ENCODE measurements at regions not wholly inside any gene's neighbourhood (a gene's known extent, or its start where the extent isn't known, plus 50 kb on each side); places are given as distances from the start of the nearest gene placed in this dataset.

DNA sequence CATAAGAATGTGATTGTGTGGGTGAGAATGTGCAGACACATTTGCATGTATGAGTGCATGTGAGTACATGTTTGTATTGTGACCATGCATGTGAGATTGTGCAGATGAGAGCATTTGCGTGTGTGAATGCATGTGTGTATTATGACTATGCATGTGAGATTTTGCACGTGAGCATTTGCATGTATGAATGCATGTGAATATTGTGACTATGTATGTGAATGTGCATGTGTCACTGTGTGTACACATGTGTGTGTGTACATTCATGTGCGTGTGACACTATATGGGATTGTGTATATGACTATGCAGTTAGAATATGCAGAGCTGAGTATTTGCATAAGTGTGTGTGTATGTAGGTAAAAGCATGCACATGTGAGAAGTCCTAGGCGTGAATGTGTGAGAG is 381.3 kb upstream of the MAF start:
- CTCF ChIA-PET: no interaction called here
- intact Hi-C loops (cut with micrococcal nuclease): no loop called here
- Mint-ChIP-seq H3K27ac (no peak overlapping the region), H3K4me1 (no peaks in the 10 kb centered on the region), H3K27me3 (peaks cover 0 to 12% (median 5%) of the 10 kb centered on the region in 5 donors), H3K9me3 (peaks cover 0 to 5% (median 0%) of the 10 kb centered on the region in 11 donors), H3K4me3 (no peak overlapping the region), H3K36me3 (no peaks in the 10 kb centered on the region)
- no peaks in the 10 kb centered on the region for H3K36me3 ChIP-seq (ENCODE audit: control insufficient read depth in 2 of 3, insufficient read depth in 3 of 3, low read length in 3 of 3)
- no peaks in the 10 kb centered on the region for H3K4me1 ChIP-seq (ENCODE audit: control insufficient read depth in 2 of 2, insufficient read depth in 2 of 2, low read length in 2 of 2)
- no peaks in the 10 kb centered on the region for H3K27me3 ChIP-seq (ENCODE audit: control insufficient read depth in 2 of 2, insufficient read depth in 2 of 2, low read length in 2 of 2)
- no peaks in the 10 kb centered on the region for H3K9me3 ChIP-seq (ENCODE audit: control insufficient read depth in 2 of 3, low read length in 3 of 3)
- POLR2A ChIA-PET: no interaction called here
- no peak overlapping the region for H3K4me3 ChIP-seq (ENCODE audit: low read length)
- H3K27ac ChIP-seq (ENCODE audit: low read depth, low read length): no peak overlapping the region
- DNase-seq: no peak
- no peak for ATAC-seq

- ATAC-seq: no peak
- ChIA-PET CTCF (no interaction called here), POLR2A (no interaction called here)
Measured at GRCh38 chr16:79980650-79981521, 380.3 kb upstream of the MAF start.

GRCh38 chr16:79977940-79978836 is 377.7 kb upstream of the MAF start:
- CTCF ChIA-PET: no interaction called here
- no peaks in the 10 kb centered on the region for H3K4me1 Mint-ChIP-seq
- H3K27me3 Mint-ChIP-seq: peaks cover 0 to 15% (median 5%) of the 10 kb centered on the region in 5 donors

More at GRCh38 chr16:79980650-79981521, 380.3 kb upstream of the MAF start:
- Mint-ChIP-seq H3K27me3 (peaks cover 0 to 15% (median 5%) of the 10 kb centered on the region in 5 donors), H3K36me3 (no peaks in the 10 kb centered on the region), H3K4me3 (no peak overlapping the region), H3K9me3 (peaks cover 0 to 4% (median 0%) of the 10 kb centered on the region in 11 donors), H3K4me1 (no peaks in the 10 kb centered on the region), H3K27ac (no peak overlapping the region)
- Histone ChIP-seq H3K4me3 (ENCODE audit: low read length) (no peak overlapping the region), H3K27ac (ENCODE audit: low read depth, low read length) (no peak overlapping the region), H3K36me3 (ENCODE audit: control insufficient read depth in 2 of 3, insufficient read depth in 3 of 3, low read length in 3 of 3) (no peaks in the 10 kb centered on the region), H3K27me3 (ENCODE audit: control insufficient read depth in 2 of 2, insufficient read depth in 2 of 2, low read length in 2 of 2) (no peaks in the 10 kb centered on the region), H3K4me1 (ENCODE audit: control insufficient read depth in 2 of 2, insufficient read depth in 2 of 2, low read length in 2 of 2) (no peaks in the 10 kb centered on the region), H3K9me3 (ENCODE audit: control insufficient read depth in 2 of 3, low read length in 3 of 3) (no peaks in the 10 kb centered on the region)
- intact Hi-C loops (cut with micrococcal nuclease): no loop called here
- DNase-seq: no peak

DNA sequence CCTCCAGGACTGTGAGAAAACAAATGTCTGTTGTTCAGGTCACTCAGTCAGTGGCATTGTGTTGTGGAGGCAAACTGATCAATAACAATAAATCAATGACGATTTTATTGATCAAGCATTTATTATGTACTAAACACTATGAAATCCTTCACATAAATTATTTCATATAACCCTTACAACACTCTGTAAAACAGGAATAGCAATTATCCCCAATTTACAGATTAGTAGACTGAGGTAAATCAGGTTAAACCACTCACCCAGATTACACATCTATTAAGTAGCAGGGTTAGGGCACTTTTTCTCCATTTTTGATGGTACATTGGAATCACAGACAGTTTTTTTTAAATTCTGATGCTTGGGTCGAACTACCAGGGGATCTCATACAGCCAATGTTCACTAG is 372.8 kb upstream of the MAF start:
- DNase-seq (no peak), ATAC-seq (no peak)
- Histone ChIP-seq H3K4me1 (ENCODE audit: control insufficient read depth in 2 of 2, insufficient read depth in 2 of 2, low read length in 2 of 2) (no peaks in the 10 kb centered on the region), H3K36me3 (ENCODE audit: control insufficient read depth in 2 of 3, insufficient read depth in 3 of 3, low read length in 3 of 3) (no peaks in the 10 kb centered on the region), H3K9me3 (ENCODE audit: control insufficient read depth in 2 of 3, low read length in 3 of 3) (no peaks in the 10 kb centered on the region), H3K27ac (ENCODE audit: low read depth, low read length) (no peak overlapping the region), H3K4me3 (ENCODE audit: low read length) (no peak overlapping the region), H3K27me3 (ENCODE audit: control insufficient read depth in 2 of 2, insufficient read depth in 2 of 2, low read length in 2 of 2) (no peaks in the 10 kb centered on the region)
- Mint-ChIP-seq H3K4me3 (no peak overlapping the region), H3K27me3 (peaks cover under 1 to 13% (median 4%) of the 10 kb centered on the region in 5 donors), H3K9me3 (peaks cover 0 to 8% (median 0%) of the 10 kb centered on the region in 11 donors), H3K4me1 (no peaks in the 10 kb centered on the region), H3K36me3 (no peaks in the 10 kb centered on the region), H3K27ac (no peak overlapping the region)
- intact Hi-C loops (cut with micrococcal nuclease): no loop called here
- ChIA-PET POLR2A (no interaction called here), CTCF (no interaction called here)

More at GRCh38 chr16:79977940-79978836, 377.7 kb upstream of the MAF start:
- no peak for ATAC-seq
- Histone ChIP-seq H3K9me3 (ENCODE audit: control insufficient read depth in 2 of 3, low read length in 3 of 3) (no peaks in the 10 kb centered on the region), H3K4me3 (ENCODE audit: low read length) (no peak overlapping the region), H3K4me1 (ENCODE audit: control insufficient read depth in 2 of 2, insufficient read depth in 2 of 2, low read length in 2 of 2) (no peaks in the 10 kb centered on the region), H3K36me3 (ENCODE audit: control insufficient read depth in 2 of 3, insufficient read depth in 3 of 3, low read length in 3 of 3) (no peaks in the 10 kb centered on the region), H3K27me3 (ENCODE audit: control insufficient read depth in 2 of 2, insufficient read depth in 2 of 2, low read length in 2 of 2) (no peaks in the 10 kb centered on the region), H3K27ac (ENCODE audit: low read depth, low read length) (no peak overlapping the region)
- no peak for DNase-seq
- intact Hi-C loops (cut with micrococcal nuclease): no loop called here
- POLR2A ChIA-PET: no interaction called here
- Mint-ChIP-seq H3K9me3 (peaks cover 0 to 4% (median 0%) of the 10 kb centered on the region in 11 donors), H3K27ac (no peak overlapping the region), H3K36me3 (no peaks in the 10 kb centered on the region), H3K4me3 (no peak overlapping the region)

GRCh38 chr16:79972053-79972704 is 371.6 kb upstream of the MAF start:
- intact Hi-C loops (cut with micrococcal nuclease): no loop called here
- Mint-ChIP-seq H3K4me1 (no peaks in the 10 kb centered on the region), H3K27me3 (peaks cover 0 to 8% (median 3%) of the 10 kb centered on the region in 5 donors), H3K36me3 (no peaks in the 10 kb centered on the region), H3K9me3 (peaks cover 0 to 4% (median 0%) of the 10 kb centered on the region in 11 donors), H3K4me3 (no peak overlapping the region), H3K27ac (no peak overlapping the region)
- no peak for DNase-seq
- H3K9me3 ChIP-seq (ENCODE audit: control insufficient read depth in 2 of 3, low read length in 3 of 3): no peaks in the 10 kb centered on the region
- no peaks in the 10 kb centered on the region for H3K36me3 ChIP-seq (ENCODE audit: control insufficient read depth in 2 of 3, insufficient read depth in 3 of 3, low read length in 3 of 3)
- ChIA-PET POLR2A (no interaction called here), CTCF (no interaction called here)
- H3K27ac ChIP-seq (ENCODE audit: low read depth, low read length): no peak overlapping the region
- no peak overlapping the region for H3K4me3 ChIP-seq (ENCODE audit: low read length)
- no peaks in the 10 kb centered on the region for H3K27me3 ChIP-seq (ENCODE audit: control insufficient read depth in 2 of 2, insufficient read depth in 2 of 2, low read length in 2 of 2)
- H3K4me1 ChIP-seq (ENCODE audit: control insufficient read depth in 2 of 2, insufficient read depth in 2 of 2, low read length in 2 of 2): no peaks in the 10 kb centered on the region
- ATAC-seq: no peak

DNA sequence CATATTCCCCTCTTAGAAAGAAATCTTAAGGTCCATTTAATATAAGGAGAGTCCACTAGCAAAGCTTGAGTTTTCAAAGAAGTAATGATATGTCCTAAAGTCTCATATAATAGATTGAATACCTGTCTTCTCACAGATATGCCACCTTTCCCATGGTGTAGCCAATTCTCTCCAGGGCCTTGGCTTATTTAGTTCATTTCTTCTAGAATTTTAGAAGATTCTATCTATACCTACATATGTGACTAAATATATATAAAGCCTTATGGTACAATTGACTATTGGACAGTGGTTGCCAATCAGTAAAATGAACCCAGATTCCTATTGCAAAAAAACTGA is 370.7 kb upstream of the MAF start:
- no peaks in the 10 kb centered on the region for H3K4me1 ChIP-seq (ENCODE audit: control insufficient read depth in 2 of 2, insufficient read depth in 2 of 2, low read length in 2 of 2)
- Mint-ChIP-seq H3K27ac (no peak overlapping the region), H3K4me1 (no peaks in the 10 kb centered on the region), H3K27me3 (peaks cover 0 to 10% (median 5%) of the 10 kb centered on the region in 5 donors), H3K9me3 (peaks cover 0 to 4% (median 0%) of the 10 kb centered on the region in 11 donors), H3K4me3 (no peak overlapping the region), H3K36me3 (no peaks in the 10 kb centered on the region)
- no peaks in the 10 kb centered on the region for H3K9me3 ChIP-seq (ENCODE audit: control insufficient read depth in 2 of 3, low read length in 3 of 3)
- ChIA-PET POLR2A (no interaction called here), CTCF (no interaction called here)
- ATAC-seq: no peak
- no peak for DNase-seq
- no peaks in the 10 kb centered on the region for H3K36me3 ChIP-seq (ENCODE audit: control insufficient read depth in 2 of 3, insufficient read depth in 3 of 3, low read length in 3 of 3)
- intact Hi-C loops (cut with micrococcal nuclease): no loop called here
- H3K4me3 ChIP-seq (ENCODE audit: low read length): no peak overlapping the region
- no peak overlapping the region for H3K27ac ChIP-seq (ENCODE audit: low read depth, low read length)
- H3K27me3 ChIP-seq (ENCODE audit: control insufficient read depth in 2 of 2, insufficient read depth in 2 of 2, low read length in 2 of 2): no peaks in the 10 kb centered on the region

Data from naive thymus-derived CD4-positive, alpha-beta T cell (primary cell).